ENCODE measurements at regions not wholly inside any gene's neighbourhood (a gene's known extent, or its start where the extent isn't known, plus 50 kb on each side); places are given as distances from the start of the nearest gene placed in this dataset.

GRCh38 chr15:39473298-39473947 is 107.5 kb upstream of the THBS1 start:
- ChIA-PET CTCF (interaction anchor here (1.6 kb wide), 1 partner anchor 13 kb away, joined by 3 read pairs; no protein-coding TSS in a partner anchor), POLR2A (no interaction called here)
- H3K4me1 ChIP-seq = no peaks in the 10 kb centered on the region
- no peak overlapping the region for H3K4me3 ChIP-seq
- H3K9me3 ChIP-seq = no peaks in the 10 kb centered on the region
- no peak for TF ChIP-seq NR3C1 (IDR thresholded peaks at IDR 0.05)
- no peak for TF ChIP-seq USF2 (IDR thresholded peaks at IDR 0.05)
- TF ChIP-seq BHLHE40 (IDR thresholded peaks at IDR 0.05; ENCODE audit: low read depth, low read length) = no peak
- no peak for TF ChIP-seq HOXB5 (CRISPR knock-in tag; IDR thresholded peaks at IDR 0.05)
- no peak for TF ChIP-seq RAD21 (conservative IDR thresholded peaks at IDR 0.05 in 1 of 2, IDR thresholded peaks at IDR 0.05 in 1 of 2)
- TF ChIP-seq CBX2 (IDR thresholded peaks at IDR 0.05; ENCODE audit: borderline replicate concordance, low read depth) = no peak
- TF ChIP-seq HOXA7 (CRISPR knock-in tag; IDR thresholded peaks at IDR 0.05) = no peak
- no peak for TF ChIP-seq KDM5A (IDR thresholded peaks at IDR 0.05)
- TF ChIP-seq MAZ (IDR thresholded peaks at IDR 0.05; ENCODE audit: borderline replicate concordance, low read depth, low read length) = no peak
- TF ChIP-seq PHF8 (IDR thresholded peaks at IDR 0.05; ENCODE audit: borderline replicate concordance, low read depth) = no peak
- FAIRE-seq (no peak), ATAC-seq (no peak), DNase-seq (ENCODE audit: low read depth in 1 of 2, low spot score in 1 of 2) (no peak)
- H3K4me2 ChIP-seq = no peak overlapping the region
- no peak overlapping the region for H3K27ac ChIP-seq
- WGBS (ENCODE audit: missing lambda C conversion rate) = 81% methylated on average over 5 of the region's 5 CpGs

- no peak for TF ChIP-seq JUNB (IDR thresholded peaks at IDR 0.05)
- no peak for TF ChIP-seq FOSB (CRISPR knock-in tag; IDR thresholded peaks at IDR 0.05)
- TF ChIP-seq MAZ (IDR thresholded peaks at IDR 0.05; ENCODE audit: borderline replicate concordance, low read depth, low read length) = no peak
- TF ChIP-seq HEYL (CRISPR knock-in tag; IDR thresholded peaks at IDR 0.05) = no peak
- Histone ChIP-seq H3K4me2 (no peak overlapping the region), H3K4me1 (no peaks in the 10 kb centered on the region), H3K27ac (no peak overlapping the region), H3K9me3 (no peaks in the 10 kb centered on the region), H3K4me3 (no peak overlapping the region)
- 86% methylated on average over 3 of the region's 3 CpGs for WGBS (ENCODE audit: missing lambda C conversion rate)
- ATAC-seq (no peak), DNase-seq (ENCODE audit: low read depth in 1 of 2, low spot score in 1 of 2) (no peak), FAIRE-seq (no peak)
- POLR2A ChIA-PET = no interaction called here
- CTCF ChIA-PET = interaction anchor here (0.6 kb wide), 1 partner anchor 14 kb away, joined by 3 read pairs; no protein-coding TSS in a partner anchor
These were observed 106.2 kb upstream of the THBS1 start for GRCh38 chr15:39474657-39475056.

GRCh38 chr15:39478996-39479395 is 101.9 kb upstream of the THBS1 start:
- FAIRE-seq = no peak
- POLR2A ChIA-PET = no interaction called here
- CTCF ChIA-PET = interaction anchor here (0.6 kb wide), 1 partner anchor 162 kb away, joined by 4 read pairs; no protein-coding TSS in a partner anchor

GRCh38 chr15:39479911-39480310 is 101.0 kb upstream of the THBS1 start:
- no peak for FAIRE-seq

More at GRCh38 chr15:39478996-39479395, 101.9 kb upstream of the THBS1 start:
- DNase-seq (ENCODE audit: low read depth in 1 of 2, low spot score in 1 of 2) = no peak
- Histone ChIP-seq H3K4me3 (no peak overlapping the region), H3K4me1 (no peaks in the 10 kb centered on the region), H3K9me3 (no peaks in the 10 kb centered on the region), H3K27ac (no peak overlapping the region), H3K4me2 (no peak overlapping the region)
- no peak for ATAC-seq
- 33% methylated on average over 3 of the region's 3 CpGs for WGBS (ENCODE audit: missing lambda C conversion rate)
- TF ChIP-seq SREBF2 (IDR thresholded peaks at IDR 0.05) = no peak
- TF ChIP-seq RARB (CRISPR knock-in tag; IDR thresholded peaks at IDR 0.05) = no peak
- no peak for TF ChIP-seq EHMT2 (IDR thresholded peaks at IDR 0.05; ENCODE audit: low read depth)
- no peak for TF ChIP-seq FOSL2 (IDR thresholded peaks at IDR 0.05)
- TF ChIP-seq FOSL2 (CRISPR knock-in tag; IDR thresholded peaks at IDR 0.05) = no peak

More at GRCh38 chr15:39479911-39480310, 101.0 kb upstream of the THBS1 start:
- Histone ChIP-seq H3K4me3 (no peak overlapping the region), H3K4me1 (no peaks in the 10 kb centered on the region), H3K4me2 (no peak overlapping the region), H3K27ac (no peak overlapping the region), H3K9me3 (no peaks in the 10 kb centered on the region)
- ChIA-PET POLR2A (no interaction called here), CTCF (no interaction called here)
- no peak for ATAC-seq
- 91% methylated on average over 2 of the region's 2 CpGs for WGBS (ENCODE audit: missing lambda C conversion rate)
- TF ChIP-seq PHF8 (IDR thresholded peaks at IDR 0.05; ENCODE audit: borderline replicate concordance, low read depth) (no peak), CHD4 (IDR thresholded peaks at IDR 0.05; ENCODE audit: borderline replicate concordance) (no peak), CBX8 (IDR thresholded peaks at IDR 0.05) (no peak), SREBF2 (IDR thresholded peaks at IDR 0.05) (no peak), RNF2 (IDR thresholded peaks at IDR 0.05; ENCODE audit: borderline replicate concordance, low read depth) (no peak), BCL3 (IDR thresholded peaks at IDR 0.05) (no peak), ESRRA (IDR thresholded peaks at IDR 0.05; ENCODE audit: borderline replicate concordance, low read length) (no peak), ZSCAN20 (CRISPR knock-in tag; IDR thresholded peaks at IDR 0.05) (no peak), POLR2AphosphoS2 (conservative IDR thresholded peaks at IDR 0.05; ENCODE audit: low read length) (no peak), RARB (CRISPR knock-in tag; IDR thresholded peaks at IDR 0.05) (no peak), CBX2 (IDR thresholded peaks at IDR 0.05; ENCODE audit: borderline replicate concordance, low read depth) (no peak), ATOH8 (CRISPR knock-in tag; IDR thresholded peaks at IDR 0.05; ENCODE audit: low read depth) (no peak), KDM5A (IDR thresholded peaks at IDR 0.05) (no peak), RFX5 (IDR thresholded peaks at IDR 0.05) (no peak), BHLHE40 (IDR thresholded peaks at IDR 0.05; ENCODE audit: low read depth, low read length) (no peak)
- DNase-seq (ENCODE audit: low read depth in 1 of 2, low spot score in 1 of 2) = no peak

Data from A549 (cell line).